NCI-H2196 treated with DMSO at 0.1 percent for 48 hours (cell line): ENCODE measurements at regions not wholly inside any gene's neighbourhood (a gene's known extent, or its start where the extent isn't known, plus 50 kb on each side); places are given as distances from the start of the nearest gene placed in this dataset.
A peak's percentile ranks its signal among the peaks of the same experiment; 100 is the strongest.
"Not testable (repeated sequence)": the region's sequence is repeated elsewhere in the genome, so short reads cannot be mapped to it uniquely, and the experiment has no call there.

Experiments used
- DNase-seq: peaks from one replicate; lab custom pipeline; 2025; ENCODE audit not compliant: unreplicated experiment; lab: John Stamatoyannopoulos, UW

DNA sequence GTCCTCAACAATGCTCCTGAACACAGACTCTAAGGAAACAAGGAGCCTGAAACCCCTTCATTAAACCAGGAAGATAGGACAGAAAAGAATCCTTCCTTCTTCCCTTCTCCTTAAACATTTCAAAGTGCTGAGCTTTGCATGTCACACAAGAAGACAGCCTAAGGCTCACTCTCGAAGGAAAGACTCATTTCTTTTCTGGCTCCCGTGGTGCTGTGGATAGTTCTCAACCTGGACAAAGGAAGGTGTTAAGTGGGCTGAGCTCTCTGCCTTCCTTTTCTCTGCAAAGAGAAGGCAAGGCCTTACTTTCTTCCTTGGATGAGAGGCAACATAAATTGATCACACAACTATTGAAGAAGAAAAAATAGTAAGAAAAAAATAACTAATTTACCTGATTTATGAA, 452.4 kb upstream of the DDI1 start:
- no peak for DNase-seq

- no peak for DNase-seq
These were observed 451.7 kb upstream of the DDI1 start for GRCh38 chr11:103584720-103585119.

DNA sequence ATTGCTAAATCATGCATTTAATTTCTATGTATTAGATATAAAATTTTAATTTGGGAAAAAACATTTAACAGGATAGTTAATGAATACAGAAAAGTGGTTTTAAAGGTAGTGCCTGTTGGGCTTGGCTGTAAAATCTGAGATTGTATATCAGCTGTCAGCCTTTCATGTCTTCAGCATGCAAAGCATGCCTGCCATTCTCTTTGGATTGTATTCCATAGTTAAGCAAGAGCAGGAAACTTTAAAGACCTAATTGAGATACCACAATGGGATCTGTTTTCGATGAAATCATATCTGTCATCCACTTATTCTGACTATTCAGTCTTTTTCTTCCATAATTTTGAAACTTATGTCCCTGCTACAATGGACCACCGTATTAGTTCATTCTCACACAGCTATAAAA, 451.0 kb upstream of the DDI1 start:
- DNase-seq, result no peak

GRCh38 chr11:103585911-103586310, 450.5 kb upstream of the DDI1 start:
- DNase-seq, result no peak

DNA sequence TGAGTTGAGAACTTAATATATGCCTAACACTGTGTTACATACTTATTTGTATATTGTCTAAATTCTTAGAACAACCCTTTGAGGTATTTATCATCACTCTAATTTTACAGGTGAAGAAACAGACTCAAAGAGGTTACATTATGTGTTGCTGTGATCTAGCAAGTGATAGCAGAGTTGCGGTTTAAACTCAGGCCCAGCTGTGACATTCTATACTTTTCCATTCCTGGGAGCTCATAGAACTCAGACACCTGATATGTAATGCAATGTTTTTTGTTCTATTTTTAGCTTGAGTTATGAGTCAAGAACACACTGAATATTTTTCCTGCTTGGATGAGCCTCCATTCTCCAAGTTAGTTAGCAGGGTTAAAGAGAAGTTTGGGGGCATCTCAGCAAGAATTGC, 449.7 kb upstream of the DDI1 start:
- no peak for DNase-seq

- peak; percentile 29 for DNase-seq
These were observed 448.3 kb upstream of the DDI1 start for GRCh38 chr11:103587901-103588788.

DNA sequence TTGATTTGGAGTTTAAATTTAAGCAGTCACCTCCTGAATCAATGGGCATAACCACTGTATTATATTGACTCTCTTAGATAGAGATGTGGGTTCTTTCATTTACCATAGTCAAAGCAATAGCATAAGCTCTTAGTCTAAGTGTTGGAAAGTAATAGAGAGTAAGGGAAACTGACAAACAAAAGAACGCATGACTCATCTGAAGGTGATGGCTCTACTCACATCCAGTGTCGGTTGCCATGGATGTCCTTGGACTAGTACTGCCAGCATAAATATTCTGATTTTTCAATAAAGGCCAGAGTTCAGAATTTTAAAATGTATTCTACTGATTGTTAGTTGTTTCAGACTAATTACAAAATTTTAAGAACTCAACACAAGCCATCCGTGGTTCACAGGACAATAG, 444.9 kb upstream of the DDI1 start:
- DNase-seq, result no peak

DNA sequence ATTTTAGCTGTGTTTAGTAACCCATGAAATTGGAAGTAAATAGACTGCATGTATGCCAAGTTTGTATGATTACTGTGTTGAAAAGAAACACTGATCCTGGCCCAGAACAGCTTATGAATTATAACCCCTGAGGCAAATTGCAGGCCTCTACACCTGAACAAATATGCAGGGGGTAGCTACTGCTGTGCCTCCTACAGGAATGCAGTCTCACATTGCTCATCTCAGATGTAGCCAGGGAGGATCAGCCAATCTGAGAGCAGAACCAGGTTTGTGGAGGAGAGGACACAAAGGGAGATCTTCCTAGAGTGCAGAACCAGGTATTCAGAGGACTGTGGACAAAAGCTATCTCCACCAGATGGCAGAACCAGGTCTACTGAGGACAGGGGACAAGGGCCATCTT, 442.2 kb upstream of the DDI1 start:
- DNase-seq, result no peak

DNA sequence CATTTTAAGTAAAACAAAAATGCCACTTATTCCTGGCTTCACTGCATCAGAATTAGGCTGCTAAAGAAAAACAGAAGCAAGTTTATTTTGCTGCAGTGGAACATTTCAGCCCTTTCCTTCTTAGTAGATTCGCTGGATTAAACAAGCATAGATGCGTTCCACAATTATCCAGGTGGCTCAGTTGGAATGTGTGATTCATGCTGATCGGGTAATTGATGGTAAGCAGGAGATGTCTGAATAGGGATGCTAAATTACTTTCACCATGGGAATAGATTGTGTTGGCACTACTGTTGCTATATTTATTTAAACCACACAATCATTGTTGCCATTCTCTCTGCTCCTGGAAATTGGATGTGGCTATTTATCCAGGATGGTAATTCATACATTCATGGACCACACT, 440.1 kb upstream of the DDI1 start:
- DNase-seq, result no peak

GRCh38 chr11:103601225-103601846, 435.1 kb upstream of the DDI1 start:
- DNase-seq, result peak; percentile 17

- DNase-seq, result no peak
These were observed 433.6 kb upstream of the DDI1 start for GRCh38 chr11:103602840-103603239.

- no peak for DNase-seq
These were observed 432.1 kb upstream of the DDI1 start for GRCh38 chr11:103604310-103604709.

DNA sequence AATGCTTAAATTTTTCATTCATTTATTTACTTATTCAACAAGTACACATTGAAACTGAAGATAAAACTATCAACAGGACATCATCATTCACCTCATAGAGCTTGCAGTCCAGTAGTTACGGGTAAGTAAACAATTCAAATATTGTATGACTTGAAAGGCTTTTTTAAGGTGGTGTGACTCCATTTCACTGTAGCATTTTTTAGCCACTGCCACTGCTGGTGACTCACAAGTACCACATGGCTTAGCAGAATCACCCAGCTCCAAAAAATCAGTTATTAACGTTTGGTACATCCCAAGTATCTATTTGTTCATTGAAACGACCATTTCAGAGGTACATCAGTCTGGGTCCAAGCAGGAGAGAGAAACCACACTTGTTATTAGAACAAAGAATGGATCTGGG, 427.9 kb upstream of the DDI1 start:
- no peak for DNase-seq

GRCh38 chr11:103609117-103610066, 427.0 kb upstream of the DDI1 start:
- no peak for DNase-seq

GRCh38 chr11:103610435-103610834, 426.0 kb upstream of the DDI1 start:
- no peak for DNase-seq

DNA sequence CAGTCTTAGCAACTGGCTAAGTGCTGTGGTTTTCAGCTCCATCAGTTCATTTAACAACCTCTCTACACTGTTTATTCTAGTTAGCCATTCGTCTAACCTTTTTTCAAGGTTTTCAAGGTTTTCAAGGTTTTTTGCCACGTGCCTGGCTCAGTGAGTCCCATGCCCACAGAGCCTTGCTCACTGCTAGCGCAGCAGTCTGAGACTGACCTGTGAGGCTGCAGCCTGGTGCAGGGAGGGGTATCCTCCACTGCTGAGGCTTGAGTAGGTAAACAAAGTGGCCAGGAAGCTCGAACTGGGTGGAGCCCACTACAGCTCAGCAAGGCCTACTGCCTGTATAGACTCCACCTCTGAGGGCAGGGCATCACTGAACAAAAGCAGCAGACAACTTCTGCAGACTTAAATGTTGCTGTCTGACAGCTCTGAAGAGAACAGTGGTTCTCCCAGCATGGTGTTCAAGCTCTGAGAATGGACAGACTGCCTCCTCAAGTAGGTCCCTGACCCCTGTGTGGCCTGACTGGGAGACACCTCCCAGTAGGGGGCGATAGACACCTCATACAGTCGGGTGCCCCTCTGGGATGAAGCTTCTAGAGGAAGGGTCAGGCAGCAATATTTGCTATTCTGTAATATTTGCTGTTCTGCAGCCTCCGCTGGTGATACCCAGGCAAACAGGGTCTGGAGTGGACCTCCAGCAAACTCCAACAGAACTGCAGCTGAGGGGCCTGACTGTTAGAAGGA, 424.7 kb upstream of the DDI1 start:
- not testable (repeated sequence) for DNase-seq

GRCh38 chr11:103612451-103612850, 424.0 kb upstream of the DDI1 start:
- not testable (repeated sequence) for DNase-seq

DNA sequence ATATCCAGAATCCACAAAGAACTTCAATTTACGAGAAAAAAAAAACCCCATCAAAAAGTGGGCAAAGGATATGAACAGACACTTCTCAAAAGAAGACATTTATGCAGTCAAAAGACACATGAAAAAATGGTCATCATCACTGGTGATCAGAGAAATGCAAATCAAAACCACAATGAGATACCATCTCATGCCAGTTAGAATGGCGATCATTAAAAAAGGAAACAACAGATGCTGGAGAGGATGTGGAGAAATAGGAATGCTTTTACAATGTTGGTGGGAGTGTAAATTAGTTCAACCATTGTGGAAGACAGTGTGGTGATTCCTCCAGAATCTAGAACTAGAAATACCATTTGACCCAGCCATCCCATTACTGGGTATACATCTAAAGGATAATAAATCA, 419.9 kb upstream of the DDI1 start:
- DNase-seq, result not testable (repeated sequence)

DNA sequence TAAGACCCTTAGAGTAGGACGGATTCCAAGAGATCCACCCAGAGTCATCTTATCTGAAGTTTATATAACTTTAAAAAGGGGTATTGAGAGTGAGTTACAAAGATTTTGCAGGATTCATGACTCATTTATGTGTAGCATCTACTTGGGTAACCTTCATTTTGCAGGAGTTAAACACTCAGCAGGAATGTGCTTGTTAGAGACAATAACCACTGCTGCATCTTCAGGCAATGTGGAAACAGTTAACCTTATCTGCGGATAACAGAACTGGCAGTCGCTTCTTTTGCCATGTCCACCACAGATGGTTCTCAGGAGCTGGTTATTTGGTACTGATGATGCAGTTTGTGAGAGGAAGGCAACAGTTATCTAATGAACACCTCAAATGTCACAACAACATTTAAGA, 417.9 kb upstream of the DDI1 start:
- no peak for DNase-seq

- no peak for DNase-seq
These were observed 417.0 kb upstream of the DDI1 start for GRCh38 chr11:103619480-103619879.

DNA sequence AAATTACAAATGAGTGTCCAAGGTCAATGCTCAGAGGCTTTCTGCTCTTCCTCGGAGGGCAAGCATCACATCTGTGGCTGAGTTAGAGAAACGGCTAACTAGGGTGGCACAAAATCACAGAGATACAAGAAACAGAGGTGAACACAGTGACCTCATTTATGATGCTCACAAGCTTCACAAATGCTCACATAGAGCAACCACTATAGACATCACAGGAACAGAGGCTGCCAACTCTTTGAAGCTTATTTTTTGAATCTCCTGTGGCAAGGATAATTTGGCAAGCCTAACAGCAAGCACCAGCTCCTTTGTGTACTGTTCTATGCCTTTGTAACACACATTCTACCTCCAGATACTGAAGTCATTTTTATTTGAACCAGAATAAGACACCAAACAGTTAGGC, 416.5 kb upstream of the DDI1 start:
- DNase-seq, result no peak
